H1 (cell line): ENCODE measurements at regions not wholly inside any gene's neighbourhood (a gene's known extent, or its start where the extent isn't known, plus 50 kb on each side); places are given as distances from the start of the nearest gene placed in this dataset.

Source experiments
- BCL11A ChIP-seq, 2 experiments: IDR thresholded peaks; one replicate each; pipeline ENCODE4 v1.6.1; 2011; ENCODE audit warnings: low read depth in 2 of 2, low read length in 2 of 2, mild to moderate bottlenecking in 2 of 2
- CHD2 ChIP-seq: IDR thresholded peaks from 2 replicates; pipeline ENCODE4 v1.6.1; 2012; ENCODE audit warnings: low read length, improper control_type of control experiment
- CTCF ChIP-seq, 3 experiments: IDR thresholded peaks; 1 replicate in 2 of 3; 2 replicates in 1 of 3; pipeline versions ENCODE4 v1.5.1 to v1.6.1; 2011; ENCODE audit warnings: low read length in 3 of 3, mild to moderate bottlenecking in 3 of 3, inconsistent platforms in 2 of 3, low read depth in 1 of 3, moderate library complexity in 1 of 3; ENCODE audit not compliant: insufficient read depth in 1 of 3; ENCODE audit errors: control extremely low read depth in 1 of 3
- GABPA ChIP-seq: IDR thresholded peaks from 2 replicates; pipeline ENCODE4 v1.6.1; 2011; ENCODE audit warnings: mild to moderate bottlenecking, low read length, moderate library complexity, borderline replicate concordance; ENCODE audit not compliant: insufficient read depth
- HDAC2 ChIP-seq, 2 experiments: fragments of 300-600 bp in 1 of 2; sonication (generic) in 1 of 2; IDR thresholded peaks; 2 replicates each; pipeline ENCODE4 v1.6.1; 2011 to 2012; ENCODE audit warnings: low read depth in 2 of 2, low read length in 2 of 2, mild to moderate bottlenecking in 2 of 2, moderate library complexity in 2 of 2, borderline replicate concordance in 1 of 2, inconsistent platforms in 1 of 2
- KDM1A ChIP-seq: fragments of 200-600, 300-600 bp; sonication (generic); IDR thresholded peaks from 2 replicates; pipeline ENCODE4 v1.7.1; 2016; ENCODE audit warnings: mild to moderate bottlenecking, low read length, borderline replicate concordance
- POLR2A ChIP-seq, 2 experiments: IDR thresholded peaks; 1 replicate in 1 of 2; 2 replicates in 1 of 2; pipeline ENCODE4 v1.6.1; 2011; ENCODE audit warnings: low read depth in 2 of 2, low read length in 2 of 2, mild to moderate bottlenecking in 2 of 2; ENCODE audit errors: control extremely low read depth in 1 of 2
- RAD21 ChIP-seq, 2 experiments: IDR thresholded peaks in 1 of 2; conservative IDR thresholded peaks in 1 of 2; 2 replicates each; pipeline ENCODE4 v1.6.1; 2011; ENCODE audit warnings: low read depth in 2 of 2, low read length in 2 of 2, improper control_type of control experiment in 1 of 2, inconsistent platforms in 1 of 2, mild to moderate bottlenecking in 1 of 2, moderate library complexity in 1 of 2
- RXRA ChIP-seq: IDR thresholded peaks from 2 replicates; pipeline ENCODE4 v1.6.1; 2011; ENCODE audit warnings: low read depth, mild to moderate bottlenecking, low read length, moderate library complexity; ENCODE audit not compliant: insufficient read depth
- SIN3A ChIP-seq, 2 experiments: IDR thresholded peaks in 1 of 2; conservative IDR thresholded peaks in 1 of 2; 2 replicates each; pipeline ENCODE4 v1.6.1; 2011 to 2012; ENCODE audit warnings: low read length in 2 of 2, improper control_type of control experiment in 1 of 2, low read depth in 1 of 2, mild to moderate bottlenecking in 1 of 2
- SP4 ChIP-seq: IDR thresholded peaks from 2 replicates; pipeline ENCODE4 v1.6.1; 2012; ENCODE audit warnings: low read length, inconsistent platforms
- TEAD4 ChIP-seq: IDR thresholded peaks from 2 replicates; pipeline ENCODE4 v1.6.1; 2012; ENCODE audit warnings: low read depth, low read length, inconsistent platforms, mixed read lengths
- USF2 ChIP-seq: IDR thresholded peaks from 2 replicates; pipeline ENCODE4 v1.6.1; 2011; ENCODE audit warnings: low read length, improper control_type of control experiment
- ZNF274 ChIP-seq: IDR thresholded peaks from 2 replicates; pipeline ENCODE4 v1.7.0; 2012; ENCODE audit warnings: low read length, borderline replicate concordance; ENCODE audit errors: extremely low read depth

- no peak for TF ChIP-seq CTCF (IDR thresholded peaks at IDR 0.05; ENCODE audit: control extremely low read depth in 1 of 3, insufficient read depth in 1 of 3, low read depth in 1 of 3, low read length in 3 of 3)
- TF ChIP-seq CHD2, result no peak
- no peak for TF ChIP-seq RXRA
- TF ChIP-seq KDM1A, result no peak
- TF ChIP-seq SP4, result no peak
- no peak for TF ChIP-seq SIN3A (conservative IDR thresholded peaks at IDR 0.05 in 1 of 2, IDR thresholded peaks at IDR 0.05 in 1 of 2; ENCODE audit: low read depth in 1 of 2, low read length in 2 of 2)
- no peak for TF ChIP-seq TEAD4
- TF ChIP-seq ZNF274, result no peak
- no peak for TF ChIP-seq BCL11A (IDR thresholded peaks at IDR 0.05; ENCODE audit: low read depth in 2 of 2, low read length in 2 of 2)
- TF ChIP-seq POLR2A (IDR thresholded peaks at IDR 0.05; ENCODE audit: control extremely low read depth in 1 of 2, low read depth in 2 of 2, low read length in 2 of 2), result no peak
- no peak for TF ChIP-seq USF2
- TF ChIP-seq RAD21 (IDR thresholded peaks at IDR 0.05 in 1 of 2, conservative IDR thresholded peaks at IDR 0.05 in 1 of 2; ENCODE audit: low read depth in 2 of 2, low read length in 2 of 2), result no peak
- no peak for TF ChIP-seq GABPA
- no peak for TF ChIP-seq HDAC2 (IDR thresholded peaks at IDR 0.05; ENCODE audit: borderline replicate concordance in 1 of 2, low read depth in 2 of 2, low read length in 2 of 2)
Measured at GRCh38 chr7:31411416-31411815, 70.9 kb upstream of the NEUROD6 start.
